GM21423 (cell line): ENCODE measurements at regions not wholly inside any gene's neighbourhood (a gene's known extent, or its start where the extent isn't known, plus 50 kb on each side); places are given as distances from the start of the nearest gene placed in this dataset.

Experiments used
- ATAC-seq: cut with Tn5 transposase; IDR thresholded peaks from one replicate; pipeline ENCODE4 v1.9.1; 2021; ENCODE audit warnings: mild to moderate bottlenecking, moderate library complexity; ENCODE audit not compliant: unreplicated experiment

DNA sequence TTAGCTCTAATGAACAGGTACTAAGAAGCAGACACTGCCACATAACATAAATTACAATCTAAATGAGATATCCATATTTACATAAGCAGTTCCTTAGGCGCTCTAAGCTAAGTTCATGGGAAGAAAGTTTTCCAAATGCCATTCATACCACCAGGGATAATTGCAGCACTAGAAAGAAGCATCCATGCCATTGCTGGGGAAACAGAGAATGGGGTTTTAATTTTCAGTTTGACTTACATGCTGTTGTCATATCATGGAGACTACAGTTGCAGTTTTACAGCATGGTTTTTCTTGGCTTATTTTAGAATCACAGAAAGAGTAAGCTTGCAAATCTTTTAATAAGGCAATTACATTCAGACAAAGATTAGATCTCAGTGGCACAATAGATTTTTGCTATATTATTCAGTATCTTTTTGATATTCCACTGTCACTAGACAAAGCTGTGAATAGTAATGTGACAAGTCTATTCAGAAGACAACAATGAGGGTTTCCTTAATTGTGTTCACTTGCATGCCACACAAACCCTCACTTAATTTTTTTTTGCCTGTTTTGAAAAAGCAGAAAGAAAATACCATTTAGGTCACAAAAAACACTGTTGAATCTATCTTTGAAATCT lies 108.4 kb upstream of the ELAVL2 start:
- no peak for ATAC-seq

DNA sequence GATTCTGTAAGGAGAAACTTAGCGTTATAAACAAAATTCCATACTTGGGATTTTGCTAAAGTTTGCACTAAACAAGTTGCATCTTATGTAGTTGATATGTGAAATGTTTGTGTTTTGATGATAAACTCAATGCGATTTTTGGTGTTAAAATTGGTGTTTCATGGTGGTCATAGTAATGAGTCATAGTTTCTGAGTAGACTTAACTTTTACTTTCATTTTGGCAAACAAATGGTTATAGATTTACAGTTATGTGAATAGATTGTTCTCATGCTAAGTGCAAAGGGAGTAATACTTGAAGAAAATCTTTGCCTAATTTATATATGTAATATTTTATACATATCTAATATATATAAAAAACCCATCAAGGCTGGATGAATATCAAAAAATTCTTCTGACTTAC lies 107.3 kb upstream of the ELAVL2 start:
- no peak for ATAC-seq

DNA sequence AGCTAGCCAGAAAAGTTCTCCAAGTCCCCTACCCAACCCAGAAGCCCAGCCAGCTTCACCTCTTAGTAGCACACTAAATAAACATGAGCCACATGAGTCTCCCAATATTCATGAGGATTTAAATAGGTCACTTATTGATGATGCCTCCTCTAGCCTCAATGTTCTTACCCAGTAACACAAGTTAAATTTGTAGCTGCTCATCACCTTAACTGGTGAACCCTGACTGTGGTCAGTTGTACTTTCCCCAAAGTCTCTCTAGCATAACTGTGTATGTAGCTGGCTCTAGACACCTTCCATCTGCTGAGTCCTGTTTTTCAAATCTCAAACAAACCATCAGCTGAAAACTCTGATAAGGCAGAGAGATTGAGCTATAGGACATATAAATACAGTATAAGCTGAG lies 100.3 kb upstream of the ELAVL2 start:
- peak; percentile 69 for ATAC-seq

DNA sequence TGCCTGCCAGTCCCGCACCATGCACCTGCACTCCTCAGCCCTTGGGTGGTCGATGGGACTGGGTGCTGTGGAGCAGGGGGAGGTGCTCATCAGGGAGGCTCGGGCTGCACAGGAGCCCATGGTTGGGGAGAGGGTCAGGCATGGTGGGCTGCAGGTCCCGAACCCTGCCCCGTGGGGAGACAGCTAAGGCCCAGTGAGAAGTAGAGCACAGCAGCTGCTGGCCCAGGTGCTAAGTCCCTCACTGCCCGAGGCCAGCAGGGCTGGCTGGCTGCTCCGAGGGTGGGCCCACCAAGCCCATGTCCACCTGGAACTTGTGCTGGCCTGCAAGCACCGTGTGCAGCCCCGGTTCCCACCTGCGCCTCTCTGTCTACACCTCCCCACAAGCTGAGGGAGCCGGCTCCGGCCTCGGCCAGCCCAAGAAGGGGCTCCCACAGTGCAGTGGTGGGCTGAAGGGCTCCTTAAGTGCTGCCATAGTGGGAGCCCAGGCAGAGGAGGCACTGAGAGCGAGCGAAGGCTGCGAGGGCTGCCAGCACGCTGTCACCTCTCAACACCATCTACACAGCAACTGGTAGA lies 88.5 kb upstream of the ELAVL2 start:
- ATAC-seq: no peak

- ATAC-seq: no peak
Observed at GRCh38 chr9:23907343-23907742, 81.3 kb upstream of the ELAVL2 start.

DNA sequence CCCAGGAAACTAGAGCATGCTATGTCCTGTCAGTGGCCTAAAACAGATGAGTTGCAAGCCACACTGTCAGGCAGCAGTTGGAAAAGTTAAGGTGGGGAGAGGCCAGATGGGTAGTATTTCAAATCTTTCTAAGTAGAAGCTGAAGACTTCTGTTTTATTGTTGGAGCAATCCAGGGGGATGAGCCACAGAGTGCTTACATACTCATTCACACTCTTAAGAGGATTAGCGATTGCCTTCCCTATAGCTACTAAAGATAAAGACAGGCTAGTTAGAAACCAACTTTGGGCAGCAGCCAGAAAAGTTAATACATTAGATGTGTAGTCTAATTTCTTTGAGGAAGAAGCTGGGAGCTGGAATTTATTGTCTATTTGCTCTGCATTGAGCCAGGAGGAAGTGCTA lies 61.7 kb upstream of the ELAVL2 start:
- no peak for ATAC-seq
